ENCODE measurements at regions not wholly inside any gene's neighbourhood (a gene's known extent, or its start where the extent isn't known, plus 50 kb on each side); places are given as distances from the start of the nearest gene placed in this dataset.
A peak's percentile ranks its signal among the peaks of the same experiment; 100 is the strongest.
"Not testable (repeated sequence)": the region's sequence is repeated elsewhere in the genome, so short reads cannot be mapped to it uniquely, and the experiment has no call there.

GRCh38 chr16:59655031-59655430, 920.9 kb upstream of the GOT2 start:
- DNase-seq = no peak

DNA sequence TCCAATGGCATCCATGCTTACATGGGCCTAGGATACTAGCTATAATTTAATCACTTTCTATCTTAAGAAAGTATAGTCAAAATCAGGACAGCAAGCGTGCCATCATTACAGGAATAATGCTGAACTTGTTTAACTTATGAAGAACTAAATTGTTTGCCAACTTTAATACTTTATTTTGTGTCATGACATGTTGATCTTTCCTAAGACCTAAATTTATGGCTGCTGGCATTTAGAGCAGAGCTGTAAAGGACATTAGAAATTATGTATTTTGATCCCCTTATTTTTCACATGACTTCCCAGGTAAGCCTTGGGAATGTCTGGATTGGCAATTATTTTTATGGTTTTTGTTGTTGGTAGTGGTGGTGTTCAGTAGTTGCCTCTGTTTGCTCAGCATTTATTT, 920.3 kb upstream of the GOT2 start:
- DNase-seq = no peak

DNA sequence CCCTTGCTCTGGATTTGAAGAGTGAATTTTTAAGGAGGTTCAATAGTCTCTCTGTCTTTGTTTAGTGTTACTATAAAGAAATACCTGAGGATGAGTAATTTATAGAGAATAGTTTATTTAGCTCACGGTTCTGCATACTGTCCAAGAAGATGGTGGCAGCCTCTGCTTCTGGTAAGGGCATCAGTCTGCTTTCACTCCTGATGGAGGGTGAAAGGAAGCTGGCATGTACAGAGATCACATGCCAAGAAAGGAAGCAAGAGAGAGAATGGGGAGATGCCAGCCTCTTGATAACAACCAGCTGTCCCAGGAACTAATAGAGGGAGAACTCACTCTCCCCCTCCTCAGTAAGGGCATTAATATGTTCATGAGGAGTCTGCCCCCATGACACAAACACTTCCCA, 917.5 kb upstream of the GOT2 start:
- DNase-seq = no peak

DNA sequence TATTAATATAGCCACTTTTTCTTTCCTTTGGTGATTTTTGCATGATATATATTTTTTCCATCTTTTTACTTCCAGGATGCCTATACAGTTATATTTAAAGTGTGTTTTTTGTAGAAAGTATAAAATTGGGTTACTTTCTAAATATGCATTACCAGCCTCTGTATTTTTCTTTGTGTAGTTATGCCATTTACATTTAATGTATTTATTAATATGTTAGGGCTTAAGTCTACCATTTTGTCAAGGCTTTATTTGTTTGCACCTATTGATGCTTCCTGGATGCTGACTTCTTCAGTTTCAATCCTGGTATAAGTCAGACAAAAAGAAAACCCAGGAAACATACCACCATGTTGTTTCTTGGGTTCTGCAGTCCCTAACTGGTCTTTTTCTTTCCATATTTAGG, 911.1 kb upstream of the GOT2 start:
- no peak for DNase-seq

- DNase-seq = no peak
Measured at GRCh38 chr16:59635674-59636073, 901.6 kb upstream of the GOT2 start.

GRCh38 chr16:59634951-59635350, 900.8 kb upstream of the GOT2 start:
- DNase-seq = no peak

DNA sequence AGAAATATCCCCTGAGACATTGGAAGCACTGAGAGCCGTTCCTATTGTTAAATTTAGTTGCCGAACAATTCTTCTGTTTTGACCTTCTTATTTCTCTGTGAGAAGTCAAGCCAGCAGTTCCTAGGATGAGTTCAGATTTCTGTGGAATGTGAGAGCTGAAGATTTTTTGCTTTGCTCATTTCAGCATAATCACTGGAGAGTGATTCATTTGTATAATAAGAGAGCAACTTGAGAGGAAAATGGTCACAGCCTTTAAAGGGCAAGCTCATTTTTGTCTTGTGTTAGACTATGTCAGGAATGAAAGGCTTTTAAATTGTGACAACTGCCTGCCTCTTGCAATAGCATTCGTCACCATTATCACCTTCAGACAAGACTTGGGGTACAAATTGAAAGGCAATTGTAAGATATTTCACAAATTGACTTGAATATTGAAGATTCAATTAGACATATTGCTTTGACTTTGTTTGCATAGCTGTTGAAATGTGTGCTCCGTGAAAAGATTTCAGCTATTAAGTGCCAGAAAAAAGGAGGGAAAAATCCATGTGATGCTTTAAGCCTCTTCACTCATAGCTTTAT, 900.0 kb upstream of the GOT2 start:
- DNase-seq = no peak

- DNase-seq = peak; percentile 89
Measured at GRCh38 chr16:59632276-59632855, 898.2 kb upstream of the GOT2 start.

GRCh38 chr16:59624381-59624780, 890.3 kb upstream of the GOT2 start:
- not testable (repeated sequence) for DNase-seq

GRCh38 chr16:59614466-59615240, 880.5 kb upstream of the GOT2 start:
- DNase-seq = no peak

DNA sequence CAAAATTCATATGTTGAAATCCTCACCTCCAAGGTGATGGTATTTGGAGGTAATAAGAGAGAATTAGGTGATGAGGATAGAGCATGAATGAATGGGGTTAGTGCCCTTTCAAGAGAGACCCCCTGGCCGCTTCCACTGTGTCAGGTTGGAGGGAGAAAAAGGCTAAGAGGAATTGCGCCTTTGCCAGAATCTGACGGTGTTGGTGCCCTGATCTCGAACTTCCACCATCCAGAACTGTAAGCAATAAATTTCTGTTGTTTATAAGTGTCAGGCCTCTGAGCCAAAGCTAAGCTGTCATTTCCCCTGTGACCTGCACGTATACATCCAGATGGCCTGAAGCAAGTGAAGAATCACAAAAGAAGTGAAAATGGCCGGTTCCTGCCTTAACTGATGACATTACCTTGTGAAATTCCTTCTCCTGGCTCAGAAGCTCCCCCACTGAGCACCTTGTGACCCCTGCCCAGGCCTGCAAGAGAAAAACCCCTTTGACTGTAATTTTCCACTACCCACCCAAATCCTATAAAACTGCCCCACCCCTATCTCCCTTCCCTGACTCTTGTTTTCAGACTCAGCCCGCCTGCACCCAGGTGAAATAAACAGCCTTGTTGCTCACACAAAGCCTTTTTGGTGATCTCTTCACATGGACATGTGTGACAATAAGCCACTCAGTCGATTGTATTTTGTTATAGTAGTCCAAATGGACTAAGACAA, 878.9 kb upstream of the GOT2 start:
- peak; percentile 61 for DNase-seq

- DNase-seq = no peak
Measured at GRCh38 chr16:59612094-59612493, 878.0 kb upstream of the GOT2 start.

DNA sequence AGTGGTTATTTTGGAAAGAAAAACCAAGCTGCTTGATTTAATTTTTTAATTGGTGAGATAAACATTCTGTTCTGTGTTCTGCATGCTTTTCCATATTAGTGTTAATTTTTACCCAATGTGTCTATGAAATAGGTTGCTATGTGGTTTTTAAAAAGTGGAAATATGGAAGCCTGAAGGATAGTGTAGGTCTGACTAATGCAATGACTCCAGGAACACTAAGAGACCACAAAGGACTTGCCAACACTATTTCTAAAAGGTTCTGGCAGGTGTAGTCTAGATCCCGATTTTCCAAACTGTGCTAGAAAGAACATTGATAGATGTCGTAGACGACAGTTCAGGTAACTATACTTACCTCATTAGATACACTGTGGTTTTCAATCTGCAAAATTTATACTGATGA, 877.4 kb upstream of the GOT2 start:
- DNase-seq = no peak

GRCh38 chr16:59605706-59606105, 871.6 kb upstream of the GOT2 start:
- DNase-seq = no peak

- no peak for DNase-seq
Measured at GRCh38 chr16:59604354-59604753, 870.2 kb upstream of the GOT2 start.

DNA sequence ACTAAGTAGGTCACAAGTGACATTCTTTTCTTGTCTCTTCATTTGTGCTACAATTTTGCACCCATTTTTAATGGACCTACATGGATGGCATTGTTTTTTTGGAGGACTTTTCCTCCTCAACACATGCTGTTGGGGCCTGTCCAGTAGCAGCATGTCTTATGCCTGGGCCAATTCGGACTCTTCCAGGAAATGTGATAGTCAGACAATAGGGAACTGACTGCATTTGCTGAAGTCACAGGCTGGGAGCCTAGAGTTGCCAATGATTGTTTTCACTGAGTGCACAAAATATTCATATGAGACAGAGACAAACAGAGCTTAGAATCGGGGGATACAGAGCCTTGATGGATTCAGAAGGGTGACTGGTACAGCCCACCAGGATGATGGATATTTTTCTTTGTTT, 867.3 kb upstream of the GOT2 start:
- DNase-seq = no peak

GRCh38 chr16:59597269-59597668, 863.2 kb upstream of the GOT2 start:
- DNase-seq = no peak

- no peak for DNase-seq
Measured at GRCh38 chr16:59596693-59597092, 862.6 kb upstream of the GOT2 start.

GRCh38 chr16:59593194-59593661, 859.1 kb upstream of the GOT2 start:
- no peak for DNase-seq

DNA sequence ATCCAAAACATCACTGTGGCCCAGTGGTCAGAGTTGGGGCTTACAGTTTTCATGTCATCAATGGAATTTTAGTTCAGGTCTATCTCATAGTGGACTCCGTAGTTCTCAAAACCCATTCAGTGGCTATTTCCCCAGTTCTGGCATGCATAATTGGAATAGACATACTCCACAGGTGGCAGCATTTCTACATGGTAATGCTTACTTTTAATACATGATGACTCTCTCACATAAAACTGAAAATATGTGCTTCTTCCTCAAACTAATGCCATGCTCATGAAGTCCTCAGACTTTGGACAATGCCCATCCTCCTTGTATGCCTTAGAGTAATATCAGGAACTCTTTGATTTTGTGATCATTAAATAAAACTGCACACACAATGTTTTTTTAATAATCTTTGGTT, 857.4 kb upstream of the GOT2 start:
- DNase-seq = no peak

DNA sequence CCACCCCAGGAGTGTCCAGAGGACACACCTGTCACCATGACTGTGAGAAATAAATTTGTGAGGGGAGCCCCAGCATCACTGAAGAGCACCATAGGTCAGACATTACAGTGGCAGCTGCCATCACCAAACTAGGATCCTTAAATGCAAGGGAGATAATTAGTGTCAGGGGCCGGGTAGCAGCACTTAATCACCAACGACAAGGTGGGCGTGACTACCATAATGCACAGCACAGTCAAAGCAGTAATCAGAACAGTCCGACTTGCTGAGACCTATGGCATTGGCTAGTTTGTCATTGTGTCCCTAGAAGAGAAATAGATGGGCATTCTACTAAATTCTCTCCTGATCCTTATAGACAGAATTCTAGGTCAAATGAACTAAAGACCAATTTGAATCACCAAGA, 856.7 kb upstream of the GOT2 start:
- no peak for DNase-seq

GRCh38 chr16:59586331-59586730, 852.2 kb upstream of the GOT2 start:
- DNase-seq = no peak

DNA sequence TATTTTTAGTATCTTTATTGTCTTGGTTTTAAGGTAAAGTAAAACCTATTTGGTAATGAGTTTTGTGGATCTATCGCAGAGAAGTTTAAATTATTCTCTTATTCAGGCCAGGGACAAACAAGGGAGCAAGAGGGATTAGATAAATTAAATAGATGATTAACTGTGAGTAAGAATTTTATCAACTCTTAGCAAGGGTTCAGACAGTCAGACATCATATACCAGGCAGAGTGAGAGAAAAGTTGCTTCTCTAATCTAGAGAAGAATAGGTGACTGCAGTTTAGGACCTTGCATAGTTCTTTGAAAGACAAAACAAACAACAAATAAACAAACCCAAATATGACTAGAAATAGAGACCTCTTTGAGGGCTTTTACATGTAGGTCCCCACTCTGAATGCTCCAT, 840.2 kb upstream of the GOT2 start:
- DNase-seq = no peak

All from islet precursor cell (in vitro differentiated cells).